SU-DHL-6 (cell line): ENCODE measurements at regions not wholly inside any gene's neighbourhood (a gene's known extent, or its start where the extent isn't known, plus 50 kb on each side); places are given as distances from the start of the nearest gene placed in this dataset.

ENCODE experiments used
- H2AFZ ChIP-seq: fragments of 200-600 bp; sonication (generic); 2 replicates; pipeline ENCODE4 v1.6.1; 2014; ENCODE audit warnings: low read depth, mild to moderate bottlenecking, moderate library complexity, mixed read lengths, antibody characterized with exemption, low read length; ENCODE audit not compliant: severe bottlenecking
- H3F3A ChIP-seq: fragments of 200-600 bp; shearing (Covaris generic); 2 replicates; pipeline ENCODE4 v1.6.0; 2016; ENCODE audit warnings: antibody characterized with exemption, mild to moderate bottlenecking; ENCODE audit not compliant: insufficient read depth
- H3K27ac ChIP-seq: fragments of 200-600 bp; sonication (generic); 2 replicates; pipeline ENCODE4 v1.5.1; 2016; ENCODE audit warnings: low read depth, mild to moderate bottlenecking, low read length, moderate library complexity, mixed read lengths
- H3K27me3 ChIP-seq: fragments of 200-600 bp; sonication (generic), shearing (Covaris generic); 2 replicates; pipeline ENCODE4 v1.6.0; 2014; ENCODE audit warnings: mild to moderate bottlenecking, low read length
- H3K36me3 ChIP-seq: fragments of 200-600 bp; sonication (generic); 2 replicates; pipeline ENCODE4 v1.6.1; 2014; ENCODE audit warnings: mild to moderate bottlenecking, low read length, mixed read lengths
- H3K4me2 ChIP-seq: fragments of 300-600, 200-600 bp; shearing (Covaris generic), sonication (generic); 2 replicates; pipeline ENCODE4 v1.6.0; 2014; ENCODE audit warnings: low read length, low read depth, mild to moderate bottlenecking; ENCODE audit not compliant: poor library complexity, severe bottlenecking
- H3K4me3 ChIP-seq: fragments of 200-600 bp; sonication (generic); 2 replicates; pipeline ENCODE4 v1.5.1; 2014; ENCODE audit warnings: antibody characterized with exemption, low read length, mild to moderate bottlenecking, mixed read lengths; ENCODE audit not compliant: insufficient read depth, poor library complexity, severe bottlenecking
- H3K79me2 ChIP-seq: fragments of 200-600 bp; sonication (generic); 2 replicates; pipeline ENCODE4 v1.6.1; 2014; ENCODE audit warnings: mild to moderate bottlenecking, low read length, moderate library complexity; ENCODE audit not compliant: insufficient read depth
- H3K9ac ChIP-seq: fragments of 200-600 bp; sonication (generic); 2 replicates; pipeline ENCODE4 v1.7.0; 2014; ENCODE audit warnings: mild to moderate bottlenecking, low read length
- H3K9me2 ChIP-seq: fragments of 200-600 bp; sonication (generic); replicated peaks from 2 replicates; pipeline ENCODE4 v1.6.1; 2014; ENCODE audit warnings: low read length; ENCODE audit not compliant: insufficient read depth
- H3K9me3 ChIP-seq: fragments of 200-600 bp; sonication (generic); 2 replicates; pipeline ENCODE4 v1.6.1; 2014; ENCODE audit warnings: low read length, mixed read lengths; ENCODE audit not compliant: insufficient read depth
- H4K20me1 ChIP-seq: fragments of 200-600 bp; sonication (generic); 2 replicates; pipeline ENCODE4 v1.6.1; 2014; ENCODE audit warnings: low read depth, mild to moderate bottlenecking, antibody characterized with exemption, low read length, moderate library complexity, mixed read lengths
- EZH2phosphoT487 ChIP-seq: fragments of 200-600 bp; sonication (generic), shearing (Covaris generic); conservative IDR thresholded peaks from 2 replicates; pipeline ENCODE4 v1.6.1; 2018; ENCODE audit warnings: mild to moderate bottlenecking, antibody characterized with exemption, low read length, moderate library complexity, mixed read lengths
- TF ChIP-seq, protein P1 (sequence below): fragments of 200-600 bp; sonication (generic); IDR thresholded peaks from one replicate; pipeline ENCODE4 v1.5.1; 2017; ENCODE audit warnings: antibody characterized with exemption, mild to moderate bottlenecking, low read length, moderate library complexity; ENCODE audit not compliant: insufficient read depth, poor library complexity, severe bottlenecking

GRCh38 chr1:82932727-82933126 is 1066.2 kb downstream of the TTLL7 start:
- Histone ChIP-seq H3K4me2 (no peak overlapping the region), H3K9ac (no peak overlapping the region), H2AFZ (no peak overlapping the region), H3K9me2 (no peaks in the 10 kb centered on the region), H3K9me3 (no peaks in the 10 kb centered on the region), H3F3A (no peaks in the 10 kb centered on the region), H3K27me3 (no peaks in the 10 kb centered on the region), H3K36me3 (no peaks in the 10 kb centered on the region), H3K27ac (no peak overlapping the region), H4K20me1 (no peaks in the 10 kb centered on the region), H3K79me2 (no peaks in the 10 kb centered on the region), H3K4me3 (no peak overlapping the region)
- TF ChIP-seq, protein P1, sequence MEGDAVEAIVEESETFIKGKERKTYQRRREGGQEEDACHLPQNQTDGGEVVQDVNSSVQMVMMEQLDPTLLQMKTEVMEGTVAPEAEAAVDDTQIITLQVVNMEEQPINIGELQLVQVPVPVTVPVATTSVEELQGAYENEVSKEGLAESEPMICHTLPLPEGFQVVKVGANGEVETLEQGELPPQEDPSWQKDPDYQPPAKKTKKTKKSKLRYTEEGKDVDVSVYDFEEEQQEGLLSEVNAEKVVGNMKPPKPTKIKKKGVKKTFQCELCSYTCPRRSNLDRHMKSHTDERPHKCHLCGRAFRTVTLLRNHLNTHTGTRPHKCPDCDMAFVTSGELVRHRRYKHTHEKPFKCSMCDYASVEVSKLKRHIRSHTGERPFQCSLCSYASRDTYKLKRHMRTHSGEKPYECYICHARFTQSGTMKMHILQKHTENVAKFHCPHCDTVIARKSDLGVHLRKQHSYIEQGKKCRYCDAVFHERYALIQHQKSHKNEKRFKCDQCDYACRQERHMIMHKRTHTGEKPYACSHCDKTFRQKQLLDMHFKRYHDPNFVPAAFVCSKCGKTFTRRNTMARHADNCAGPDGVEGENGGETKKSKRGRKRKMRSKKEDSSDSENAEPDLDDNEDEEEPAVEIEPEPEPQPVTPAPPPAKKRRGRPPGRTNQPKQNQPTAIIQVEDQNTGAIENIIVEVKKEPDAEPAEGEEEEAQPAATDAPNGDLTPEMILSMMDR, result no peak
- TF ChIP-seq EZH2phosphoT487, result no peak

GRCh38 chr1:82932207-82932606 is 1066.7 kb downstream of the TTLL7 start:
- Histone ChIP-seq H3K27ac (no peak overlapping the region), H3K9me3 (no peaks in the 10 kb centered on the region), H4K20me1 (no peaks in the 10 kb centered on the region), H3F3A (no peaks in the 10 kb centered on the region), H3K27me3 (no peaks in the 10 kb centered on the region), H3K4me3 (no peak overlapping the region), H3K9ac (no peak overlapping the region), H3K36me3 (no peaks in the 10 kb centered on the region), H3K9me2 (no peaks in the 10 kb centered on the region), H3K79me2 (no peaks in the 10 kb centered on the region), H3K4me2 (no peak overlapping the region), H2AFZ (no peak overlapping the region)
- no peak for TF ChIP-seq EZH2phosphoT487
- TF ChIP-seq, protein P1, result no peak

DNA sequence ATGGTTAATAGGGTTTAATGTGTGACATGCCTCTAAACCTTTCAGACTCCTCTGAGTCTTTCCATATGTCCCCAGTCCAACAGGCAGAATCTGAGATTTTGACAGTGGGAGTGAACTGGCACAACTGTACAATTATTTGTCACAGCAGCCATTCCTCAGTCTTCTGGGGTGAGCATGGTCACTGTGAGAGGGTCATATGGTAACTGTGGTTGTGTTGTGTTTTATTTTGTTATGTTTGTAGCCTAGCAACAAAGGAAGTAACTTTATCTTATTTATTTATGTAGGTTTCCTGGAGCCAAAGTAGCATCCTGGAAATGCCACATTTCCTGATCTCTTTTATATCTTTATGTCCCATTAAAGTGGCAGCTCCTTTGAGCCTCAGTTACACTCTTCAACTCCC is 1067.9 kb downstream of the TTLL7 start:
- Histone ChIP-seq H3F3A (no peaks in the 10 kb centered on the region), H3K9me2 (no peaks in the 10 kb centered on the region), H3K9ac (no peak overlapping the region), H3K4me3 (no peak overlapping the region), H3K27me3 (no peaks in the 10 kb centered on the region), H3K9me3 (no peaks in the 10 kb centered on the region), H3K4me2 (no peak overlapping the region), H2AFZ (no peak overlapping the region), H3K27ac (no peak overlapping the region), H3K79me2 (no peaks in the 10 kb centered on the region), H4K20me1 (no peaks in the 10 kb centered on the region), H3K36me3 (no peaks in the 10 kb centered on the region)
- no peak for TF ChIP-seq EZH2phosphoT487
- TF ChIP-seq, protein P1, result no peak

GRCh38 chr1:82927753-82928152 is 1071.2 kb downstream of the TTLL7 start:
- Histone ChIP-seq H3K4me2 (no peak overlapping the region), H3K36me3 (no peaks in the 10 kb centered on the region), H3K79me2 (no peaks in the 10 kb centered on the region), H3K9me2 (no peaks in the 10 kb centered on the region), H3F3A (no peaks in the 10 kb centered on the region), H3K27ac (no peak overlapping the region), H3K27me3 (no peaks in the 10 kb centered on the region), H3K4me3 (no peak overlapping the region), H3K9ac (no peak overlapping the region), H4K20me1 (no peaks in the 10 kb centered on the region), H3K9me3 (no peaks in the 10 kb centered on the region), H2AFZ (no peak overlapping the region)
- TF ChIP-seq EZH2phosphoT487, result no peak
- TF ChIP-seq, protein P1, result no peak
